Vagina (tissue), 2 donors: ENCODE measurements at regions not wholly inside any gene's neighbourhood (a gene's known extent, or its start where the extent isn't known, plus 50 kb on each side); places are given as distances from the start of the nearest gene placed in this dataset.

Source experiments
- DNase-seq, 2 donors: peaks; one replicate each; pipeline ENCODE4 v3.0.0-alpha.2; 2017; ENCODE audit errors: extremely low spot score in 2 of 2
- H3K27ac ChIP-seq: fragments of 200-600 bp; sonication (generic); one replicate; pipeline ENCODE4 v1.5.1; 2019
- H3K27me3 ChIP-seq: fragments of 200-600 bp; sonication (generic); one replicate; pipeline ENCODE4 v1.5.1; 2019
- H3K36me3 ChIP-seq, 2 donors: fragments of 200-600 bp; sonication (generic); one replicate each; pipeline ENCODE4 v1.5.1; 2017 to 2019
- H3K4me1 ChIP-seq: fragments of 200-600 bp; sonication (generic); one replicate; pipeline ENCODE4 v1.5.1; 2019
- H3K4me3 ChIP-seq, 2 donors: fragments of 200-600 bp; sonication (generic); 1 replicate in 1 of 2; 2 replicates in 1 of 2; pipeline ENCODE4 v1.5.1; 2016 to 2019
- H3K9me3 ChIP-seq: fragments of 200-600 bp; sonication (generic); one replicate; pipeline ENCODE4 v1.5.1; 2019
- POLR2A ChIP-seq, 2 donors: fragments of 450-650 bp; IDR thresholded peaks; one replicate each; pipeline ENCODE4 v1.6.1; 2017; ENCODE audit warnings: antibody characterized with exemption in 2 of 2, mild to moderate bottlenecking in 2 of 2, moderate library complexity in 2 of 2
- POLR2AphosphoS5 ChIP-seq, 2 donors: sonication (generic); formaldehyde crosslinking; IDR thresholded peaks; one replicate each; pipeline ENCODE4 v1.9.0; 2017; ENCODE audit warnings: antibody characterized with exemption in 2 of 2, mild to moderate bottlenecking in 2 of 2, low read depth in 1 of 2; ENCODE audit not compliant: insufficient read depth in 1 of 2
- intact Hi-C: fragments of 100-400 bp; cut with DNase I; formaldehyde crosslinking; loops from one replicate; pipeline ENCODE4 v1.15.1; 2023
- TF ChIP-seq, protein P1 (sequence below), 3 experiments: fragments of 450-650 bp in 2 of 3; fragments of 200-600 bp in 1 of 3; sonication (generic) in 1 of 3; IDR thresholded peaks; one replicate each; pipeline ENCODE4 v1.5.1; 2017 to 2019; ENCODE audit warnings: antibody characterized with exemption in 3 of 3, mild to moderate bottlenecking in 2 of 3, moderate library complexity in 2 of 3

DNA sequence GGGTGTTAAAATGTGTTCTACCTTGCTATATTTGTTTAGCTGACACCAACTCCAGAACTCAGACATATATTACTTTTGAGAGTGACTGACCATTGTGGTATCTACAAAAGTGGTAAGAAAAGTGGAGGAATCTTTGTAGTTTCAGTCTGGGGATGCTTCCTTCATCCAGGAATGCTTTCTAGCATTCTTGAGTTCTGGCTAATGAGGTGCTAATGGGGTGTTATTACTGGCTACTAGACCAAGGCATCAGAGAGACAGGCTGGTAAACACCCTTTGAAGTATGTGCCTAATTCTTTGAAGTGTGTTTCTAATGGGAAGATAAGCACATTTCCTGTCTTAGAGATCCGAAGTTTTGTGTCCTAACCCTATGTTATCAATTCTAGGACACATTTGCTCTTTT lies 310.4 kb downstream of the SPRY1 start:
- no peak for DNase-seq
- TF ChIP-seq POLR2AphosphoS5 (IDR thresholded peaks at IDR 0.05; ENCODE audit: insufficient read depth in 1 of 2, low read depth in 1 of 2) (no peak), POLR2A (IDR thresholded peaks at IDR 0.05) (no peak)
- TF ChIP-seq, protein P1, sequence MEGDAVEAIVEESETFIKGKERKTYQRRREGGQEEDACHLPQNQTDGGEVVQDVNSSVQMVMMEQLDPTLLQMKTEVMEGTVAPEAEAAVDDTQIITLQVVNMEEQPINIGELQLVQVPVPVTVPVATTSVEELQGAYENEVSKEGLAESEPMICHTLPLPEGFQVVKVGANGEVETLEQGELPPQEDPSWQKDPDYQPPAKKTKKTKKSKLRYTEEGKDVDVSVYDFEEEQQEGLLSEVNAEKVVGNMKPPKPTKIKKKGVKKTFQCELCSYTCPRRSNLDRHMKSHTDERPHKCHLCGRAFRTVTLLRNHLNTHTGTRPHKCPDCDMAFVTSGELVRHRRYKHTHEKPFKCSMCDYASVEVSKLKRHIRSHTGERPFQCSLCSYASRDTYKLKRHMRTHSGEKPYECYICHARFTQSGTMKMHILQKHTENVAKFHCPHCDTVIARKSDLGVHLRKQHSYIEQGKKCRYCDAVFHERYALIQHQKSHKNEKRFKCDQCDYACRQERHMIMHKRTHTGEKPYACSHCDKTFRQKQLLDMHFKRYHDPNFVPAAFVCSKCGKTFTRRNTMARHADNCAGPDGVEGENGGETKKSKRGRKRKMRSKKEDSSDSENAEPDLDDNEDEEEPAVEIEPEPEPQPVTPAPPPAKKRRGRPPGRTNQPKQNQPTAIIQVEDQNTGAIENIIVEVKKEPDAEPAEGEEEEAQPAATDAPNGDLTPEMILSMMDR (IDR thresholded peaks at IDR 0.05), result no peak
- Histone ChIP-seq H3K36me3 (no peaks in the 10 kb centered on the region), H3K9me3 (peaks cover 5% of the 10 kb centered on the region), H3K27ac (no peak overlapping the region), H3K4me3 (no peak overlapping the region), H3K4me1 (no peaks in the 10 kb centered on the region), H3K27me3 (no peaks in the 10 kb centered on the region)
- intact Hi-C loops, result no loop called here

DNA sequence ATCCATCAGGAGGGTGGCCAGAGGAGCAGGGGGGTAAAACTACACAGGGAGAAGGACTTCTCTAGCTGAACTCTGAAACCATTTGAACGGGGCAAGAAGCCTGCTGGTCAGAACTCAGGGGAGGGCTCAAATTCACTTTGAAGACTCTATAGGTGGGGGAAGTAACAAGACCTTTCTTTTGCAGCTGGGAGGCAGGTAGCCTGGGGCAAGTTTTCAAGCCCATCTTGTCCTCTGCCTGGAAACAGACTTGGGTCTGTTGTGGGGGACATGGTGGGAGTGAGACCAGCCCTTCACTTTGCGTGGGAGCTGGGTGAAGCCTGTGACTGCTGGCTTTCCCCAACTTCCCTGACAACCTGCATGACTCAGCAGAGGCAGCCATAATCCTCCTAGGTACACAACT lies 312.3 kb downstream of the SPRY1 start:
- DNase-seq, result no peak
- H3K9me3 ChIP-seq, result peaks cover 5% of the 10 kb centered on the region
- intact Hi-C loops, result no loop called here
- TF ChIP-seq POLR2A (IDR thresholded peaks at IDR 0.05) (no peak), POLR2AphosphoS5 (IDR thresholded peaks at IDR 0.05; ENCODE audit: insufficient read depth in 1 of 2, low read depth in 1 of 2) (no peak)
- TF ChIP-seq, protein P1 (IDR thresholded peaks at IDR 0.05), result no peak
- H3K4me1 ChIP-seq, result no peaks in the 10 kb centered on the region
- H3K27me3 ChIP-seq, result no peaks in the 10 kb centered on the region
- no peak overlapping the region for H3K4me3 ChIP-seq
- no peaks in the 10 kb centered on the region for H3K36me3 ChIP-seq
- no peak overlapping the region for H3K27ac ChIP-seq

DNA sequence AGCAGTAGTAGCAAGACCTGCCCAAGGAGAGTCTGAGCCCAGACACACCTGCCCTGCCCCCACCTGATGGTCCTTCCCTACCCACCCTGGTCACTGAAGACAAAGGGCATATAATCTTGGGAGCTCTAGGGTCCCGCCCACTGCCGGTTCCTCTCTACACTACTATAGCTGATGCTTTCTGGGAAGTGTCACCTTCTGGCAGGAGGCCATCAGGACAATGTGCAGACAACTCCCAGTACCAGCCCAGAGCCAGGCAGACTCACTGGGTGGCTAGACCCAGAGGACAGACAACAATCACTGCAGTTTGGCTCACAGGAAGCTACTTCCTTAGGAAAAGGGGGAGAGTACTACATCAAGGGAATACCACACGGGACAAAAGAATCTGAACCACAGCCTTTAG lies 312.7 kb downstream of the SPRY1 start:
- Histone ChIP-seq H3K9me3 (peaks cover 5% of the 10 kb centered on the region), H3K36me3 (no peaks in the 10 kb centered on the region), H3K4me1 (no peaks in the 10 kb centered on the region), H3K27ac (no peak overlapping the region), H3K4me3 (no peak overlapping the region), H3K27me3 (no peaks in the 10 kb centered on the region)
- TF ChIP-seq POLR2AphosphoS5 (IDR thresholded peaks at IDR 0.05; ENCODE audit: insufficient read depth in 1 of 2, low read depth in 1 of 2) (no peak), POLR2A (IDR thresholded peaks at IDR 0.05) (no peak)
- TF ChIP-seq, protein P1 (IDR thresholded peaks at IDR 0.05), result no peak
- no peak for DNase-seq
- intact Hi-C loops, result no loop called here

DNA sequence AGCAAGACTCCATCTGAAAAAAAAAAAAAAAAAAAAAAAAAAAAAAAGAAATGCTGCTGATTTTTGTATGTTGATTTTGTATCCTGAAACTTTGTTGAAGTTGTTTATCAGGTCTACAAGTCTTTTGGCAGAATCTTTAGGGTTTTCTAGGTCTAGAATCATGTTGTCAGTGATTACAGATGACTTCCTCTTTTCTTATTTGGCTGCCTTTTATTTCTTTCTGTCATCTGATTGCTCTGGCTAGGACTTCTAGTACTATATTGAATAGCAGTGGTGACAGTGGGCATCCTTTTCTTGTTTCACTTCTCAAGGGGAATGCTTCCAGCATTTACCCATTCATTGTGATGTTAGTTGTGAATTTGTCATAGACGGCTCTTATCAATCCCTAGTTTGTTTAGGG lies 334.4 kb downstream of the SPRY1 start:
- no peaks in the 10 kb centered on the region for H3K36me3 ChIP-seq
- intact Hi-C loops, result no loop called here
- no peak for DNase-seq
- no peak for TF ChIP-seq POLR2AphosphoS5 (IDR thresholded peaks at IDR 0.05; ENCODE audit: insufficient read depth in 1 of 2, low read depth in 1 of 2)
- TF ChIP-seq, protein P1 (IDR thresholded peaks at IDR 0.05), result no peak
- TF ChIP-seq POLR2A (IDR thresholded peaks at IDR 0.05), result no peak
- H3K9me3 ChIP-seq, result no peaks in the 10 kb centered on the region
- H3K27ac ChIP-seq, result no peak overlapping the region
- no peaks in the 10 kb centered on the region for H3K27me3 ChIP-seq
- H3K4me1 ChIP-seq, result no peaks in the 10 kb centered on the region
- H3K4me3 ChIP-seq, result no peak overlapping the region

DNA sequence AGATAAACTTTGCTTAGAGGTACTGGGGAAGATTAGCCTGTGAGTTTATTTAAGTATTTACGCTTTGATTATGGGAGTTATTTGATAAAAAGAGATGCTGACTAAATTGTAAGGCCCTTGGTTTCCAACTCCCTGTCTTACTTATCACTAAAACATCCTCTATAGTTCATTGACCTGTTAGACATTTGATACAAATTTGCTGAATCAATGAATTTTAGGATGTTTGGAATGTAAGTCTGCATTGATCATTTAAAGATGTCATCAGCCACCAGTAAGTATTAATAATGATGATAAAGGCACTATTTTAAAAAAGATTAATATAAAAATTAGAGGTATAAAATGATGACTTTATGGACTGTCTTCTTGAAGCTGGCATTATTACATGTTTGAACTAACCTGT lies 340.6 kb downstream of the SPRY1 start:
- Histone ChIP-seq H3K9me3 (no peaks in the 10 kb centered on the region), H3K4me3 (no peak overlapping the region), H3K27ac (no peak overlapping the region), H3K27me3 (no peaks in the 10 kb centered on the region), H3K36me3 (no peaks in the 10 kb centered on the region), H3K4me1 (no peaks in the 10 kb centered on the region)
- DNase-seq, result no peak
- intact Hi-C loops, result no loop called here
- no peak for TF ChIP-seq POLR2A (IDR thresholded peaks at IDR 0.05)
- no peak for TF ChIP-seq POLR2AphosphoS5 (IDR thresholded peaks at IDR 0.05; ENCODE audit: insufficient read depth in 1 of 2, low read depth in 1 of 2)
- TF ChIP-seq, protein P1 (IDR thresholded peaks at IDR 0.05), result no peak
